ENCODE measurements at regions not wholly inside any gene's neighbourhood (a gene's known extent, or its start where the extent isn't known, plus 50 kb on each side); places are given as distances from the start of the nearest gene placed in this dataset.

DNA sequence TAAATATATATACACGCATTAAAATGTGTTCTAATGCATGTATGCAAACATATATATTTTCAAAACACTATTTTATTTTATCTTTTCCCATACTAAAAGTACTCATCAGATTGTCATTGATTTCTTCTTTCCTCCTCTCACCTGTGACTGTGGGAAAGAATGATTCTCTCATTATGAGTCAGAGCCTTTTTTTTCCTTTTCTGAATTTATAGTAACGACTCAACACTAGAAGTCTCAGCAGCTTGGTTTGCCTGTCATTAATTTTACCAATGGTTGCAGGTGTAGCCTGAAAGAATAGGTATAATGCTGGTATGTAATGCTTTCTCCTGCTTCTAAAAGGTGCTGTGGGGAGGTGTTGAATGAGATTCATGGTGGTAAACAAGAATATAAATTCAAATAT is 328.7 kb downstream of the UTRN start:
- no peaks in the 10 kb centered on the region for H3K4me1 Mint-ChIP-seq
- no peak for ATAC-seq (ENCODE audit: low read depth)
- ChIA-PET POLR2A (no interaction called here), CTCF (no interaction called here)
- Histone ChIP-seq H3K79me2 (ENCODE audit: control insufficient read depth, insufficient read depth, low read length) (peaks cover 15% of the 10 kb centered on the region), H3K36me3 (replicated peaks in 1 of 2; ENCODE audit: control extremely low read depth in 1 of 2, control insufficient read depth in 1 of 2, extremely low read depth in 1 of 2, insufficient read depth in 2 of 2, low read length in 1 of 2) (peaks cover 4 to 6% of the 10 kb centered on the region in 2 experiments), H3K27me3 (replicated peaks in 1 of 4; ENCODE audit: control extremely low read depth in 1 of 4, control insufficient read depth in 3 of 4, insufficient read depth in 4 of 4, low read length in 3 of 4) (no peaks in the 10 kb centered on the region), H4K20me1 (ENCODE audit: control insufficient read depth, insufficient read depth, low read length, poor library complexity, severe bottlenecking) (peaks cover 9% of the 10 kb centered on the region), H3K9me3 (ENCODE audit: control extremely low read depth in 1 of 3, control insufficient read depth in 2 of 3, insufficient read depth in 1 of 3, low read length in 2 of 3) (no peaks in the 10 kb centered on the region), H2AFZ (ENCODE audit: insufficient read depth, low read depth, low read length, poor library complexity, severe bottlenecking) (no peak overlapping the region), H3K27ac (ENCODE audit: low read length in 2 of 2) (no peak overlapping the region), H3K4me2 (replicated peaks; ENCODE audit: low read depth, low read length, poor library complexity, severe bottlenecking) (no peak overlapping the region), H3K4me3 (ENCODE audit: control extremely low read depth in 1 of 5, extremely low read depth in 1 of 5, insufficient read depth in 1 of 5, low read depth in 2 of 5, low read length in 4 of 5) (no peak overlapping the region), H3K4me1 (ENCODE audit: control insufficient read depth in 2 of 2, insufficient read depth in 2 of 2, low read length in 2 of 2) (no peaks in the 10 kb centered on the region), H3K9ac (ENCODE audit: low read length) (no peak overlapping the region)
- H3K4me3 Mint-ChIP-seq = no peak overlapping the region
- H3K27ac Mint-ChIP-seq = no peak overlapping the region
- no peak for TF ChIP-seq EZH2 (IDR thresholded peaks at IDR 0.05; ENCODE audit: borderline replicate concordance, insufficient read depth, low read depth, low read length, poor library complexity, severe bottlenecking)
- TF ChIP-seq, protein P1, sequence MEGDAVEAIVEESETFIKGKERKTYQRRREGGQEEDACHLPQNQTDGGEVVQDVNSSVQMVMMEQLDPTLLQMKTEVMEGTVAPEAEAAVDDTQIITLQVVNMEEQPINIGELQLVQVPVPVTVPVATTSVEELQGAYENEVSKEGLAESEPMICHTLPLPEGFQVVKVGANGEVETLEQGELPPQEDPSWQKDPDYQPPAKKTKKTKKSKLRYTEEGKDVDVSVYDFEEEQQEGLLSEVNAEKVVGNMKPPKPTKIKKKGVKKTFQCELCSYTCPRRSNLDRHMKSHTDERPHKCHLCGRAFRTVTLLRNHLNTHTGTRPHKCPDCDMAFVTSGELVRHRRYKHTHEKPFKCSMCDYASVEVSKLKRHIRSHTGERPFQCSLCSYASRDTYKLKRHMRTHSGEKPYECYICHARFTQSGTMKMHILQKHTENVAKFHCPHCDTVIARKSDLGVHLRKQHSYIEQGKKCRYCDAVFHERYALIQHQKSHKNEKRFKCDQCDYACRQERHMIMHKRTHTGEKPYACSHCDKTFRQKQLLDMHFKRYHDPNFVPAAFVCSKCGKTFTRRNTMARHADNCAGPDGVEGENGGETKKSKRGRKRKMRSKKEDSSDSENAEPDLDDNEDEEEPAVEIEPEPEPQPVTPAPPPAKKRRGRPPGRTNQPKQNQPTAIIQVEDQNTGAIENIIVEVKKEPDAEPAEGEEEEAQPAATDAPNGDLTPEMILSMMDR (IDR thresholded peaks at IDR 0.05) = no peak
- no peak for DNase-seq
- H3K27me3 Mint-ChIP-seq = no peaks in the 10 kb centered on the region
- intact Hi-C loops (cut with micrococcal nuclease) = no loop called here
- WGBS (ENCODE audit: insufficient coverage) = no CpG with 5 or more reads among the region's 2 CpGs
- no peaks in the 10 kb centered on the region for H3K9me3 Mint-ChIP-seq (ENCODE audit: insufficient read depth)

- H3K27ac Mint-ChIP-seq = no peak overlapping the region
- ChIA-PET POLR2A (no interaction called here), CTCF (no interaction called here)
- peaks cover 9% of the 10 kb centered on the region for H4K20me1 ChIP-seq (ENCODE audit: control insufficient read depth, insufficient read depth, low read length, poor library complexity, severe bottlenecking)
- no peaks in the 10 kb centered on the region for H3K9me3 ChIP-seq (ENCODE audit: control extremely low read depth in 1 of 3, control insufficient read depth in 2 of 3, insufficient read depth in 1 of 3, low read length in 2 of 3)
- DNase-seq = no peak
- no peak for ATAC-seq (ENCODE audit: low read depth)
- H2AFZ ChIP-seq (ENCODE audit: insufficient read depth, low read depth, low read length, poor library complexity, severe bottlenecking) = no peak overlapping the region
- TF ChIP-seq EZH2 (IDR thresholded peaks at IDR 0.05; ENCODE audit: borderline replicate concordance, insufficient read depth, low read depth, low read length, poor library complexity, severe bottlenecking) = no peak
- TF ChIP-seq, protein P1 (IDR thresholded peaks at IDR 0.05) = no peak
- no peaks in the 10 kb centered on the region for H3K4me1 ChIP-seq (ENCODE audit: control insufficient read depth in 2 of 2, insufficient read depth in 2 of 2, low read length in 2 of 2)
- H3K9ac ChIP-seq (ENCODE audit: low read length) = no peak overlapping the region
- H3K9me3 Mint-ChIP-seq (ENCODE audit: insufficient read depth) = no peaks in the 10 kb centered on the region
- H3K27me3 ChIP-seq (replicated peaks in 1 of 4; ENCODE audit: control extremely low read depth in 1 of 4, control insufficient read depth in 3 of 4, insufficient read depth in 4 of 4, low read length in 3 of 4) = no peaks in the 10 kb centered on the region
- no peak overlapping the region for H3K4me3 Mint-ChIP-seq
- WGBS (ENCODE audit: insufficient coverage) = 86% methylated on average over 1 of the region's 2 CpGs
- H3K4me3 ChIP-seq (ENCODE audit: control extremely low read depth in 1 of 5, extremely low read depth in 1 of 5, insufficient read depth in 1 of 5, low read depth in 2 of 5, low read length in 4 of 5) = no peak overlapping the region
- no peak overlapping the region for H3K27ac ChIP-seq (ENCODE audit: low read length in 2 of 2)
- peaks cover 0 to 6% of the 10 kb centered on the region in 2 experiments for H3K36me3 ChIP-seq (replicated peaks in 1 of 2; ENCODE audit: control extremely low read depth in 1 of 2, control insufficient read depth in 1 of 2, extremely low read depth in 1 of 2, insufficient read depth in 2 of 2, low read length in 1 of 2)
- no peaks in the 10 kb centered on the region for H3K27me3 Mint-ChIP-seq
- peaks cover 2% of the 10 kb centered on the region for H3K4me1 Mint-ChIP-seq
- intact Hi-C loops (cut with micrococcal nuclease) = no loop called here
- H3K4me2 ChIP-seq (replicated peaks; ENCODE audit: low read depth, low read length, poor library complexity, severe bottlenecking) = no peak overlapping the region
- H3K79me2 ChIP-seq (ENCODE audit: control insufficient read depth, insufficient read depth, low read length) = peaks cover 16% of the 10 kb centered on the region
These were observed 330.7 kb downstream of the UTRN start for GRCh38 chr6:144615870-144616269.
